H9 (cell line): ENCODE measurements at regions not wholly inside any gene's neighbourhood (a gene's known extent, or its start where the extent isn't known, plus 50 kb on each side); places are given as distances from the start of the nearest gene placed in this dataset.

Experiments used
- DNase-seq: peaks from one replicate; pipeline ENCODE4 v3.0.0-alpha.2; 2017
- H2AFZ ChIP-seq: one replicate; pipeline ENCODE4 v1.6.1; 2013; ENCODE audit warnings: mild to moderate bottlenecking, low read length, control low read depth, moderate library complexity
- H2AK5ac ChIP-seq: 2 replicates; pipeline ENCODE4 v1.6.1; 2013; ENCODE audit warnings: low read length, control low read depth, mixed read lengths; ENCODE audit not compliant: insufficient read length
- H2BK120ac ChIP-seq: one replicate; pipeline ENCODE4 v1.6.1; 2013; ENCODE audit warnings: low read depth, mild to moderate bottlenecking, low read length, control low read depth, inconsistent platforms; ENCODE audit not compliant: poor library complexity, severe bottlenecking
- H2BK12ac ChIP-seq: 2 replicates; pipeline ENCODE4 v1.6.1; 2013; ENCODE audit warnings: low read length, control low read depth, mixed read lengths, low read depth; ENCODE audit not compliant: insufficient read length
- H2BK15ac ChIP-seq: 2 replicates; pipeline ENCODE4 v1.6.1; 2013; ENCODE audit warnings: low read depth, low read length, control low read depth
- H2BK20ac ChIP-seq: one replicate; pipeline ENCODE4 v1.6.1; 2013; ENCODE audit warnings: low read depth, mild to moderate bottlenecking, low read length, control low read depth, inconsistent platforms; ENCODE audit not compliant: poor library complexity, severe bottlenecking
- H2BK5ac ChIP-seq: 2 replicates; pipeline ENCODE4 v1.6.1; 2013; ENCODE audit warnings: low read length, control low read depth, mixed read lengths; ENCODE audit not compliant: insufficient read length
- H3K14ac ChIP-seq: 2 replicates; pipeline ENCODE4 v1.6.1; 2013; ENCODE audit warnings: low read length, control low read depth; ENCODE audit not compliant: insufficient read depth
- H3K18ac ChIP-seq: 2 replicates; pipeline ENCODE4 v1.6.1; 2013; ENCODE audit warnings: low read depth, mild to moderate bottlenecking, mixed read lengths, low read length, control low read depth; ENCODE audit not compliant: insufficient read length
- H3K23ac ChIP-seq: 2 replicates; pipeline ENCODE4 v1.6.1; 2013; ENCODE audit warnings: low read length, control low read depth, mixed read lengths, low read depth; ENCODE audit not compliant: insufficient read length
- H3K23me2 ChIP-seq: 2 replicates; pipeline ENCODE4 v1.6.1; 2013; ENCODE audit warnings: low read depth, mild to moderate bottlenecking, mixed read lengths, low read length, control low read depth; ENCODE audit not compliant: insufficient read length, poor library complexity, severe bottlenecking
- H3K27ac ChIP-seq: 2 replicates; pipeline ENCODE4 v1.5.1; 2013; ENCODE audit warnings: low read length, control low read depth, mixed read lengths, low read depth; ENCODE audit not compliant: insufficient read length
- H3K27me3 ChIP-seq: 2 replicates; pipeline ENCODE4 v1.6.1; 2013; ENCODE audit warnings: low read length, control low read depth, inconsistent platforms; ENCODE audit not compliant: insufficient read depth
- H3K4ac ChIP-seq: 2 replicates; pipeline ENCODE4 v1.6.1; 2013; ENCODE audit warnings: low read depth, mild to moderate bottlenecking, control low read depth, inconsistent platforms, low read length, moderate library complexity
- H3K4me1 ChIP-seq: 2 replicates; pipeline ENCODE4 v1.6.1; 2013; ENCODE audit warnings: low read length, control low read depth, inconsistent platforms; ENCODE audit not compliant: insufficient read depth
- H3K4me2 ChIP-seq: 2 replicates; pipeline ENCODE4 v1.6.1; 2013; ENCODE audit warnings: low read length, control low read depth, mixed read lengths; ENCODE audit not compliant: insufficient read length, insufficient read depth
- H3K56ac ChIP-seq: 2 replicates; pipeline ENCODE4 v1.6.1; 2013; ENCODE audit warnings: low read depth, mild to moderate bottlenecking, mixed read lengths, low read length, control low read depth; ENCODE audit not compliant: insufficient read length
- H3K79me1 ChIP-seq: 2 replicates; pipeline ENCODE4 v1.6.1; 2013; ENCODE audit warnings: low read depth, mild to moderate bottlenecking, moderate library complexity, low read length, control low read depth, inconsistent platforms; ENCODE audit not compliant: insufficient read depth, poor library complexity, severe bottlenecking
- H3K79me2 ChIP-seq: 2 replicates; pipeline ENCODE4 v1.6.1; 2013; ENCODE audit warnings: low read length, control low read depth, inconsistent platforms; ENCODE audit not compliant: insufficient read depth
- H3K9ac ChIP-seq: 2 replicates; pipeline ENCODE4 v1.6.1; 2013; ENCODE audit warnings: low read length, control low read depth, mixed read lengths; ENCODE audit not compliant: insufficient read length; ENCODE audit errors: extremely low read depth
- H3K9me3 ChIP-seq: one replicate; pipeline ENCODE4 v1.6.1; 2013; ENCODE audit warnings: low read depth, low read length, inconsistent platforms; ENCODE audit not compliant: control insufficient read depth
- H3T11ph ChIP-seq: one replicate; pipeline ENCODE4 v1.6.1; 2013; ENCODE audit warnings: mild to moderate bottlenecking, low read length, control low read depth, inconsistent platforms
- H4K20me1 ChIP-seq: one replicate; pipeline ENCODE4 v1.6.1; 2013; ENCODE audit not compliant: control insufficient read depth, insufficient read length, insufficient read depth
- H4K5ac ChIP-seq: 2 replicates; pipeline ENCODE4 v1.6.1; 2013; ENCODE audit warnings: low read depth, mild to moderate bottlenecking, mixed read lengths, low read length, control low read depth; ENCODE audit not compliant: insufficient read length
- H4K8ac ChIP-seq: replicated peaks from 2 replicates; pipeline ENCODE4 v1.6.1; 2013; ENCODE audit warnings: low read length, control low read depth, mixed read lengths, low read depth; ENCODE audit not compliant: insufficient read length
- H4K91ac ChIP-seq: 2 replicates; pipeline ENCODE4 v1.6.1; 2013; ENCODE audit warnings: low read depth, mild to moderate bottlenecking, moderate library complexity, mixed read lengths, low read length, control low read depth; ENCODE audit not compliant: insufficient read length
- H3K27ac Mint-ChIP-seq, 3 experiments: 2 replicates in 2 of 3; 3 replicates in 1 of 3; pipeline ENCODE4 v1.8.0; 2020 to 2021; ENCODE audit warnings: mixed read lengths in 3 of 3, mild to moderate bottlenecking in 1 of 3, moderate library complexity in 1 of 3
- H3K27me3 Mint-ChIP-seq: 2 replicates; pipeline ENCODE4 v1.8.0; 2021; ENCODE audit warnings: low read depth, mild to moderate bottlenecking, moderate library complexity, mixed read lengths
- H3K36me3 Mint-ChIP-seq, 3 experiments: 2 replicates in 2 of 3; 3 replicates in 1 of 3; pipeline ENCODE4 v1.8.0; 2020 to 2021; ENCODE audit warnings: low read depth in 3 of 3, mixed read lengths in 3 of 3; ENCODE audit not compliant: insufficient read depth in 1 of 3
- H3K4me1 Mint-ChIP-seq, 2 experiments: 2 replicates each; pipeline ENCODE4 v1.8.0; 2020; ENCODE audit warnings: mixed read lengths in 2 of 2
- H3K4me3 Mint-ChIP-seq, 2 experiments: 2 replicates in 1 of 2; 3 replicates in 1 of 2; pipeline ENCODE4 v1.8.0; 2020 to 2021; ENCODE audit warnings: mild to moderate bottlenecking in 2 of 2, mixed read lengths in 2 of 2, moderate library complexity in 1 of 2
- H3K9me3 Mint-ChIP-seq, 2 experiments: 2 replicates in 1 of 2; 3 replicates in 1 of 2; pipeline ENCODE4 v1.8.0; 2020; ENCODE audit warnings: mild to moderate bottlenecking in 2 of 2, mixed read lengths in 2 of 2, moderate library complexity in 1 of 2
- WGBS: extraction: QIAGEN DNeasy Blood & Tissue Kit; methylation state at CpG from one replicate; pipeline ENCODE4 v1.1.7; 2013; ENCODE audit warnings: missing lambda C conversion rate, low lambda C conversion rate, mixed read lengths; ENCODE audit not compliant: insufficient read length; ENCODE audit errors: extremely low coverage; 5-methylcytosine and 5-hydroxymethylcytosine counted together
- TF ChIP-seq, protein P1 (sequence below): fragments of 200-600 bp; sonication (generic); conservative IDR thresholded peaks from 3 replicates; pipeline ENCODE4 v1.8.0; 2021; ENCODE audit warnings: antibody characterized with exemption, mild to moderate bottlenecking

DNA sequence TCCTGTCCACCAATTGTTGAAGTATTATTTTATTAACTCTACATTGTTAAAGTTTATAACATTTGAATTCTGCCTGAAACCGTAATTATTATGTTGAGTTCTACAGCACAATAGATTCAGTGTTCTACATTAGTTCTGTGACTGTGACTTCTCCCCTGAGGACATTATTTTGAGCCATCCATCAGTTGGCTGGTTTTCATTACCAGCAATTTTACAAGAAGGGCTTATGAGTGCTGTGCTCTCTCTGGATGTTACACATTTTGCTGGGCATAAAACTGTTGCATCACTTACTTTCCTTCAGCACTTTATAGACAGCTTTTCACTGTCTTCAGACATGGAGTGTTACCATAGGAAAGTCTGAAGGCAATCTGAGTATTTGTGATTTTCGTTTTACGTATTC, 118.2 kb upstream of the KITLG start:
- no peak for DNase-seq
- Histone ChIP-seq H4K20me1 (no peaks in the 10 kb centered on the region), H3K4me1 (no peaks in the 10 kb centered on the region), H2BK5ac (no peak overlapping the region), H3K56ac (no peak overlapping the region), H3K27ac (no peak overlapping the region), H4K5ac (no peak overlapping the region), H4K8ac (no peak overlapping the region), H3K23ac (no peak overlapping the region), H2BK20ac (no peak overlapping the region), H4K91ac (no peak overlapping the region), H3K4ac (no peak overlapping the region), H2BK120ac (no peak overlapping the region), H3K79me2 (no peaks in the 10 kb centered on the region), H3K23me2 (no peaks in the 10 kb centered on the region), H3K27me3 (no peaks in the 10 kb centered on the region), H3K9ac (no peak overlapping the region), H2BK12ac (no peak overlapping the region), H2AK5ac (no peak overlapping the region), H2AFZ (no peak overlapping the region), H3K79me1 (no peaks in the 10 kb centered on the region), H2BK15ac (no peak overlapping the region), H3T11ph (no peak overlapping the region), H3K18ac (no peak overlapping the region), H3K14ac (no peak overlapping the region), H3K4me2 (no peak overlapping the region), H3K9me3 (peaks cover 5% of the 10 kb centered on the region)
- H3K4me1 Mint-ChIP-seq = no peaks in the 10 kb centered on the region
- no peak overlapping the region for H3K4me3 Mint-ChIP-seq
- no peaks in the 10 kb centered on the region for H3K27me3 Mint-ChIP-seq
- H3K9me3 Mint-ChIP-seq = peaks cover 20 to 24% of the 10 kb centered on the region in 2 experiments
- WGBS = no CpG with 5 or more reads among the region's 3 CpGs
- H3K27ac Mint-ChIP-seq = no peak overlapping the region
- TF ChIP-seq, protein P1, sequence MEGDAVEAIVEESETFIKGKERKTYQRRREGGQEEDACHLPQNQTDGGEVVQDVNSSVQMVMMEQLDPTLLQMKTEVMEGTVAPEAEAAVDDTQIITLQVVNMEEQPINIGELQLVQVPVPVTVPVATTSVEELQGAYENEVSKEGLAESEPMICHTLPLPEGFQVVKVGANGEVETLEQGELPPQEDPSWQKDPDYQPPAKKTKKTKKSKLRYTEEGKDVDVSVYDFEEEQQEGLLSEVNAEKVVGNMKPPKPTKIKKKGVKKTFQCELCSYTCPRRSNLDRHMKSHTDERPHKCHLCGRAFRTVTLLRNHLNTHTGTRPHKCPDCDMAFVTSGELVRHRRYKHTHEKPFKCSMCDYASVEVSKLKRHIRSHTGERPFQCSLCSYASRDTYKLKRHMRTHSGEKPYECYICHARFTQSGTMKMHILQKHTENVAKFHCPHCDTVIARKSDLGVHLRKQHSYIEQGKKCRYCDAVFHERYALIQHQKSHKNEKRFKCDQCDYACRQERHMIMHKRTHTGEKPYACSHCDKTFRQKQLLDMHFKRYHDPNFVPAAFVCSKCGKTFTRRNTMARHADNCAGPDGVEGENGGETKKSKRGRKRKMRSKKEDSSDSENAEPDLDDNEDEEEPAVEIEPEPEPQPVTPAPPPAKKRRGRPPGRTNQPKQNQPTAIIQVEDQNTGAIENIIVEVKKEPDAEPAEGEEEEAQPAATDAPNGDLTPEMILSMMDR = no peak
- H3K36me3 Mint-ChIP-seq = peaks cover 7 to 23% (median 15%) of the 10 kb centered on the region in 3 experiments
